OCI-LY1 (cell line): ENCODE measurements at regions not wholly inside any gene's neighbourhood (a gene's known extent, or its start where the extent isn't known, plus 50 kb on each side); places are given as distances from the start of the nearest gene placed in this dataset.

Source experiments
- H2AFZ ChIP-seq: fragments of 200-600 bp; sonication (generic), shearing (Covaris generic); 2 replicates; pipeline ENCODE4 v1.6.0; 2014; ENCODE audit warnings: antibody characterized with exemption, mild to moderate bottlenecking, low read length
- H3F3A ChIP-seq: fragments of 200-600 bp; sonication (generic), shearing (Covaris generic); 2 replicates; pipeline ENCODE4 v1.6.0; 2014; ENCODE audit warnings: mild to moderate bottlenecking, antibody characterized with exemption, low read length, moderate library complexity; ENCODE audit not compliant: insufficient read depth
- H3K27ac ChIP-seq: fragments of 200-600 bp; sonication (generic); 2 replicates; pipeline ENCODE4 v1.5.1; 2014; ENCODE audit warnings: low read length, mixed run types, mild to moderate bottlenecking, low read depth; ENCODE audit not compliant: poor library complexity, severe bottlenecking
- H3K27me3 ChIP-seq: fragments of 200-600 bp; sonication (generic); 2 replicates; pipeline ENCODE4 v1.6.0; 2014; ENCODE audit warnings: antibody characterized with exemption, mild to moderate bottlenecking, low read length, moderate library complexity; ENCODE audit not compliant: insufficient read depth
- H3K36me3 ChIP-seq: fragments of 200-600 bp; sonication (generic); 2 replicates; pipeline ENCODE4 v1.6.1; 2014; ENCODE audit warnings: mild to moderate bottlenecking, antibody characterized with exemption, low read length, moderate library complexity, mixed read lengths; ENCODE audit not compliant: insufficient read depth
- H3K4me1 ChIP-seq: fragments of 200-600 bp; sonication (generic); 2 replicates; pipeline ENCODE4 v1.5.1; 2014; ENCODE audit warnings: mild to moderate bottlenecking, low read length, moderate library complexity; ENCODE audit not compliant: insufficient read depth, severe bottlenecking
- H3K4me2 ChIP-seq: fragments of 200-600 bp; sonication (generic), shearing (Covaris generic); 2 replicates; pipeline ENCODE4 v1.6.1; 2014; ENCODE audit warnings: low read length
- H3K4me3 ChIP-seq: fragments of 200-600 bp; sonication (generic); 2 replicates; pipeline ENCODE4 v1.5.1; 2014; ENCODE audit warnings: low read length, low read depth, mild to moderate bottlenecking, mixed read lengths; ENCODE audit not compliant: poor library complexity, severe bottlenecking
- H3K79me2 ChIP-seq: fragments of 200-600 bp; shearing (Covaris generic); 2 replicates; pipeline ENCODE4 v1.6.1; 2016; ENCODE audit warnings: mixed run types, low read length, mixed read lengths; ENCODE audit not compliant: insufficient read depth
- H3K9ac ChIP-seq: fragments of 200-600 bp; sonication (generic), shearing (Covaris generic); 2 replicates; pipeline ENCODE4 v1.6.1; 2014; ENCODE audit warnings: mild to moderate bottlenecking, low read length, mixed read lengths
- H3K9me2 ChIP-seq: fragments of 200-600 bp; sonication (generic), shearing (Covaris generic); 2 replicates; pipeline ENCODE4 v1.6.1; 2014; ENCODE audit warnings: low read depth, mild to moderate bottlenecking, low read length, mixed read lengths
- H3K9me3 ChIP-seq: fragments of 200-600 bp; shearing (Covaris generic); 2 replicates; pipeline ENCODE4 v1.6.1; 2014; ENCODE audit warnings: low read length, mixed read lengths
- H4K20me1 ChIP-seq: fragments of 200-600 bp; sonication (generic), shearing (Covaris generic); 2 replicates; pipeline ENCODE4 v1.6.0; 2016; ENCODE audit warnings: mild to moderate bottlenecking, low read length; ENCODE audit not compliant: insufficient read depth
- CTCF ChIP-seq: fragments of 200-600 bp; sonication (generic), shearing (Covaris generic); IDR thresholded peaks from 2 replicates; pipeline ENCODE4 v1.5.1; 2017; ENCODE audit warnings: mild to moderate bottlenecking, antibody characterized with exemption, low read length, moderate library complexity, mixed read lengths
- EZH2 ChIP-seq: fragments of 200-600 bp; sonication (generic), shearing (Covaris generic); IDR thresholded peaks from 2 replicates; pipeline ENCODE4 v1.8.0; 2017; ENCODE audit warnings: borderline replicate concordance, mixed run types, mild to moderate bottlenecking, antibody characterized with exemption, low read length, moderate library complexity, mixed read lengths

DNA sequence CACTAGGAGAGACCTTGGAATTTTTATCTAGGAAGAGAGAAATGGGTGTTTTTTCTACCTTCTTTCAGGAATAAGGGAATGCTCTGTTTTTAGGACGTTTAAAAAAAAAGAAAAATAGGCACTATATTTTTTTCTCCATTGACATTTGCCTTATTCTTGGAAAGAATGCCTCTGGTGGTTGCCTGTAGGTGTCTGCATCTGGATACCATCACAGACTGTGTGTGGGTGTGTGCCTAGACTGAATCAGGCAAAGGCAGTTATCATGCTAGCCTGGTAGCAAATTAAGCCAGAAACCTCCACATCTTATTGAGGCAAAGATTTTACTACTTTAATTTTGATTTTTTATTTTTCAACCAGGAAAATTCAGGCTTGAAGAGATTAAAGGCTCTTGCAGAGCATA lies 513.6 kb upstream of the KCNMB2 start:
- TF ChIP-seq EZH2 (no peak), CTCF (no peak)
- Histone ChIP-seq H3K9ac (no peak overlapping the region), H2AFZ (no peak overlapping the region), H3K27ac (no peak overlapping the region), H3K4me2 (no peak overlapping the region), H3F3A (no peaks in the 10 kb centered on the region), H3K9me3 (no peaks in the 10 kb centered on the region), H3K4me3 (no peak overlapping the region), H3K27me3 (no peaks in the 10 kb centered on the region), H3K36me3 (no peaks in the 10 kb centered on the region), H3K9me2 (no peaks in the 10 kb centered on the region), H4K20me1 (no peaks in the 10 kb centered on the region), H3K4me1 (no peaks in the 10 kb centered on the region), H3K79me2 (no peaks in the 10 kb centered on the region)

DNA sequence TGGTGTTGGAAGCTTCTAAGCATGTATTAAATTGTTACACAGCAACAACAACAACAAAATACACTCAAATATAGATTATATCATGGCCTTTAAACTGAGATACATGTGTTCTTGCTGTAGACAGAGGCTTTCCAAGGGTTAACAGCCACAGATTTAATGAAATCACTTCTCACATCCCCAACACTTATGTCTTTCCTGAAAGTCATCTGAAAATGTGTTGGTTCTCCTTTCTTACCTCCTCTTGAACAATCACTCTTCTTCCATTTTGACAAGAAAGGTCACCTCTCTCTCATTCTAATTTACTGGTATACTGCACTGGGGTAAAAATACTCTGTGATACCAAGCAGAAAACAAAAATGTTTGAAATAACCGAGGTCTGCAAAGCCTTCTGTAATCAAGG lies 507.3 kb upstream of the KCNMB2 start:
- Histone ChIP-seq H3K79me2 (no peaks in the 10 kb centered on the region), H4K20me1 (no peaks in the 10 kb centered on the region), H3K27ac (no peak overlapping the region), H3K36me3 (no peaks in the 10 kb centered on the region), H3K4me2 (no peak overlapping the region), H3K9me3 (no peaks in the 10 kb centered on the region), H3K9ac (no peak overlapping the region), H3K27me3 (no peaks in the 10 kb centered on the region), H3F3A (no peaks in the 10 kb centered on the region), H3K4me1 (no peaks in the 10 kb centered on the region), H3K9me2 (no peaks in the 10 kb centered on the region), H2AFZ (no peak overlapping the region), H3K4me3 (no peak overlapping the region)
- no peak for TF ChIP-seq EZH2
- TF ChIP-seq CTCF, result no peak

GRCh38 chr3:178036451-178037144 lies 499.6 kb upstream of the KCNMB2 start:
- Histone ChIP-seq H3F3A (no peaks in the 10 kb centered on the region), H3K4me1 (no peaks in the 10 kb centered on the region), H3K9me3 (no peaks in the 10 kb centered on the region), H3K27me3 (no peaks in the 10 kb centered on the region), H3K79me2 (no peaks in the 10 kb centered on the region), H3K27ac (no peak overlapping the region), H3K36me3 (no peaks in the 10 kb centered on the region), H3K4me3 (no peak overlapping the region), H2AFZ (no peak overlapping the region), H3K9ac (no peak overlapping the region), H3K9me2 (no peaks in the 10 kb centered on the region), H3K4me2 (no peak overlapping the region), H4K20me1 (no peaks in the 10 kb centered on the region)
- TF ChIP-seq CTCF (no peak), EZH2 (no peak)
